Smooth muscle cell (in vitro differentiated cells): ENCODE measurements at regions not wholly inside any gene's neighbourhood (a gene's known extent, or its start where the extent isn't known, plus 50 kb on each side); places are given as distances from the start of the nearest gene placed in this dataset.
"Not testable (repeated sequence)": the region's sequence is repeated elsewhere in the genome, so short reads cannot be mapped to it uniquely, and the experiment has no call there.

Experiments
- DNase-seq: peaks from one replicate; lab custom pipeline; 2025; ENCODE audit not compliant: unreplicated experiment; lab: John Stamatoyannopoulos, UW
- H2AFZ ChIP-seq: fragments of 200-600 bp; sonication (generic); 2 replicates; pipeline ENCODE4 v1.6.0; 2016; ENCODE audit warnings: antibody characterized with exemption, low read depth, mild to moderate bottlenecking
- H3F3A ChIP-seq: fragments of 200-600 bp; sonication (generic); 2 replicates; pipeline ENCODE4 v1.6.0; 2017; ENCODE audit warnings: antibody characterized with exemption, low read depth
- H3K27ac ChIP-seq: fragments of 200-600 bp; sonication (generic); 2 replicates; pipeline ENCODE4 v1.5.1; 2016; ENCODE audit warnings: low read depth, mild to moderate bottlenecking
- H3K27me3 ChIP-seq: fragments of 200-600 bp; sonication (generic); 2 replicates; pipeline ENCODE4 v1.6.1; 2016; ENCODE audit warnings: low read depth, mild to moderate bottlenecking
- H3K36me3 ChIP-seq: fragments of 200-600 bp; sonication (generic); 2 replicates; pipeline ENCODE4 v1.5.1; 2016; ENCODE audit warnings: low read depth
- H3K4me1 ChIP-seq: fragments of 200-600 bp; sonication (generic); 2 replicates; pipeline ENCODE4 v1.5.1; 2016; ENCODE audit warnings: low read depth
- H3K4me2 ChIP-seq: fragments of 200-600 bp; sonication (generic); 2 replicates; pipeline ENCODE4 v1.6.0; 2016; ENCODE audit warnings: mild to moderate bottlenecking
- H3K4me3 ChIP-seq: fragments of 200-600 bp; sonication (generic); 2 replicates; pipeline ENCODE4 v1.5.1; 2016; ENCODE audit warnings: mild to moderate bottlenecking
- H3K79me2 ChIP-seq: fragments of 200-600 bp; sonication (generic); 2 replicates; pipeline ENCODE4 v1.6.0; 2016; ENCODE audit warnings: low read depth, mild to moderate bottlenecking
- H3K9ac ChIP-seq: fragments of 200-600 bp; sonication (generic); 2 replicates; pipeline ENCODE4 v1.6.0; 2016; ENCODE audit warnings: low read depth
- H3K9me3 ChIP-seq: fragments of 200-600 bp; sonication (generic); replicated peaks from 2 replicates; pipeline ENCODE4 v1.5.1; 2016; ENCODE audit warnings: low read depth
- H4K20me1 ChIP-seq: fragments of 200-600 bp; sonication (generic); 2 replicates; pipeline ENCODE4 v1.6.0; 2016; ENCODE audit warnings: low read depth
- CTCF ChIP-seq: fragments of 200-600 bp; sonication (generic); IDR thresholded peaks from 2 replicates; pipeline ENCODE4 v1.5.1; 2017; ENCODE audit warnings: borderline replicate concordance, mild to moderate bottlenecking, antibody characterized with exemption; ENCODE audit not compliant: insufficient read depth, poor library complexity, severe bottlenecking
- WGBS: methylation state at CpG from one replicate; pipeline ENCODE4 v1.1.7; 2016; ENCODE audit warnings: low lambda C conversion rate; 5-methylcytosine and 5-hydroxymethylcytosine counted together

GRCh38 chr3:182650568-182651128 lies 142.7 kb upstream of the ATP11B start:
- no peak overlapping the region for H3K27ac ChIP-seq

GRCh38 chr3:182651461-182651860 lies 141.8 kb upstream of the ATP11B start:
- Histone ChIP-seq H4K20me1 (no peaks in the 10 kb centered on the region), H3K4me1 (no peaks in the 10 kb centered on the region), H3K4me2 (no peak overlapping the region), H3K27me3 (no peaks in the 10 kb centered on the region), H3K36me3 (no peaks in the 10 kb centered on the region), H3K27ac (no peak overlapping the region), H2AFZ (no peak overlapping the region), H3K9ac (no peak overlapping the region), H3K9me3 (no peaks in the 10 kb centered on the region), H3K79me2 (no peaks in the 10 kb centered on the region), H3K4me3 (no peak overlapping the region), H3F3A (no peaks in the 10 kb centered on the region)
- no peak for DNase-seq
- no peak for TF ChIP-seq CTCF
- WGBS, result 75% methylated on average over 8 of the region's 8 CpGs

More at GRCh38 chr3:182650568-182651128, 142.7 kb upstream of the ATP11B start:
- Histone ChIP-seq H3K4me1 (no peaks in the 10 kb centered on the region), H3K4me3 (no peak overlapping the region), H3K79me2 (no peaks in the 10 kb centered on the region), H3F3A (no peaks in the 10 kb centered on the region), H2AFZ (no peak overlapping the region), H3K9me3 (no peaks in the 10 kb centered on the region), H3K27me3 (no peaks in the 10 kb centered on the region), H4K20me1 (no peaks in the 10 kb centered on the region), H3K36me3 (no peaks in the 10 kb centered on the region), H3K9ac (no peak overlapping the region), H3K4me2 (no peak overlapping the region)
- WGBS, result 93% methylated on average over 3 of the region's 3 CpGs
- no peak for TF ChIP-seq CTCF
- no peak for DNase-seq

- not testable (repeated sequence) for H3K4me2 ChIP-seq, H2AFZ ChIP-seq, H3K9ac ChIP-seq, H4K20me1 ChIP-seq, DNase-seq, H3K79me2 ChIP-seq, H3K4me3 ChIP-seq, H3K36me3 ChIP-seq, H3K9me3 ChIP-seq, H3K27ac ChIP-seq, H3K27me3 ChIP-seq, H3K4me1 ChIP-seq, H3F3A ChIP-seq
- WGBS, result 100% methylated on average over 1 of the region's 1 CpG
Observed at GRCh38 chr3:182653065-182653464, 140.2 kb upstream of the ATP11B start.

- no peak for TF ChIP-seq CTCF
- no peaks in the 10 kb centered on the region for H4K20me1 ChIP-seq
- H2AFZ ChIP-seq, result no peak overlapping the region
- H3K4me2 ChIP-seq, result no peak overlapping the region
- H3K9me3 ChIP-seq, result no peaks in the 10 kb centered on the region
- no peaks in the 10 kb centered on the region for H3F3A ChIP-seq
- no peaks in the 10 kb centered on the region for H3K36me3 ChIP-seq
- no peak for DNase-seq
- H3K79me2 ChIP-seq, result no peaks in the 10 kb centered on the region
- H3K4me3 ChIP-seq, result no peak overlapping the region
- H3K27me3 ChIP-seq, result no peaks in the 10 kb centered on the region
- H3K9ac ChIP-seq, result no peak overlapping the region
- peaks cover 8% of the 10 kb centered on the region for H3K4me1 ChIP-seq
- no peak overlapping the region for H3K27ac ChIP-seq
- WGBS, result 83% methylated on average over 3 of the region's 3 CpGs
Observed at GRCh38 chr3:182668541-182668940, 124.8 kb upstream of the ATP11B start.
